Panc1 (cell line): ENCODE measurements at regions not wholly inside any gene's neighbourhood (a gene's known extent, or its start where the extent isn't known, plus 50 kb on each side); places are given as distances from the start of the nearest gene placed in this dataset.

Experiments
- ATAC-seq: fragments of 200-7000 bp; cut with Tn5 transposase; 2 replicates; pipeline ENCODE4 v1.9.1; 2020; ENCODE audit warnings: mild to moderate bottlenecking, moderate library complexity
- BruUV-seq: library from RNA; stranded (reverse); fragments of 400-500 nt; replicated peaks from 2 replicates; lab custom pipeline; 2021; lab: Mats Ljungman, UMichigan
- CTCF ChIA-PET: fragments of 300-600 bp; sonication (Branson Sonifier 250); formaldehyde crosslinking; loops from one replicate; lab custom pipeline; 2022; ENCODE audit warnings: antibody characterized with exemption; lab: Charles Lee
- POLR2A ChIA-PET: fragments of 300-600 bp; sonication (Branson Sonifier 250); formaldehyde crosslinking; loops from one replicate; lab custom pipeline; 2022; ENCODE audit warnings: antibody characterized with exemption; lab: Charles Lee
- DNase-seq: peaks from one replicate; pipeline ENCODE4 v3.0.0-alpha.2; 2010; ENCODE audit warnings: low read depth, low spot score
- H3K27ac ChIP-seq: 2 replicates; pipeline ENCODE4 v1.5.1; 2011; ENCODE audit warnings: mild to moderate bottlenecking, low read length, inconsistent platforms
- H3K27me3 ChIP-seq: fragments of 200-500 bp; sonication (Bioruptor generic); 2 replicates; pipeline ENCODE4 v1.6.0; 2014; ENCODE audit warnings: low read length, inconsistent platforms; ENCODE audit not compliant: control insufficient read depth, insufficient read depth
- H3K36me3 ChIP-seq: fragments of 200-500 bp; sonication (Bioruptor generic); 2 replicates; pipeline ENCODE4 v1.5.1; 2014; ENCODE audit warnings: inconsistent platforms, mild to moderate bottlenecking, low read length, moderate library complexity; ENCODE audit not compliant: control insufficient read depth, insufficient read depth
- H3K4me1 ChIP-seq: 2 replicates; pipeline ENCODE4 v1.5.1; 2011; ENCODE audit warnings: inconsistent platforms, mild to moderate bottlenecking, low read length, moderate library complexity; ENCODE audit not compliant: control insufficient read depth, insufficient read depth
- H3K4me3 ChIP-seq, 2 experiments: 2 replicates each; pipeline ENCODE4 v1.5.1; 2011 to 2012; ENCODE audit warnings: low read depth in 2 of 2, low read length in 2 of 2, mild to moderate bottlenecking in 2 of 2, inconsistent platforms in 1 of 2, moderate library complexity in 1 of 2
- H3K9me3 ChIP-seq: fragments of 200-500 bp; sonication (Bioruptor generic); 2 replicates; pipeline ENCODE4 v1.5.1; 2014; ENCODE audit warnings: low read depth, mild to moderate bottlenecking, inconsistent platforms, low read length, moderate library complexity; ENCODE audit not compliant: control insufficient read depth, insufficient read depth
- POLR2AphosphoS5 ChIP-seq: IDR thresholded peaks from 2 replicates; pipeline ENCODE4 v1.6.1; 2012; ENCODE audit warnings: mild to moderate bottlenecking, low read depth, low read length, moderate library complexity
- REST ChIP-seq, 2 experiments: IDR thresholded peaks; 2 replicates each; pipeline ENCODE4 v1.6.1; 2011 to 2012; ENCODE audit warnings: low read depth in 2 of 2, control low read depth in 1 of 2, low read length in 1 of 2, mild to moderate bottlenecking in 1 of 2, moderate library complexity in 1 of 2; ENCODE audit not compliant: insufficient read depth in 1 of 2
- SIN3A ChIP-seq: IDR thresholded peaks from 2 replicates; pipeline ENCODE4 v1.6.1; 2012; ENCODE audit warnings: low read depth, mild to moderate bottlenecking, low read length, moderate library complexity, borderline replicate concordance; ENCODE audit not compliant: insufficient read depth
- TCF7L2 ChIP-seq: IDR thresholded peaks from 2 replicates; pipeline ENCODE4 v1.6.1; 2011; ENCODE audit warnings: mild to moderate bottlenecking, low read depth, low read length, inconsistent platforms
- in situ Hi-C: cut with HindIII; loops from 2 replicates; pipeline ENCODE4 v1.10.0; 2016; ENCODE audit warnings: low sequenced_read_pairs, low pct_unique_long_range_greater_than_20kb
- intact Hi-C: fragments of 100-400 bp; cut with micrococcal nuclease; formaldehyde crosslinking; loops from one replicate; pipeline ENCODE4 v1.10.0; 2022; ENCODE audit not compliant: unreplicated experiment
- TF ChIP-seq, protein P1 (sequence below): fragments of 450-650 bp; IDR thresholded peaks from 2 replicates; pipeline ENCODE4 v1.5.1; 2017; ENCODE audit warnings: mild to moderate bottlenecking

DNA sequence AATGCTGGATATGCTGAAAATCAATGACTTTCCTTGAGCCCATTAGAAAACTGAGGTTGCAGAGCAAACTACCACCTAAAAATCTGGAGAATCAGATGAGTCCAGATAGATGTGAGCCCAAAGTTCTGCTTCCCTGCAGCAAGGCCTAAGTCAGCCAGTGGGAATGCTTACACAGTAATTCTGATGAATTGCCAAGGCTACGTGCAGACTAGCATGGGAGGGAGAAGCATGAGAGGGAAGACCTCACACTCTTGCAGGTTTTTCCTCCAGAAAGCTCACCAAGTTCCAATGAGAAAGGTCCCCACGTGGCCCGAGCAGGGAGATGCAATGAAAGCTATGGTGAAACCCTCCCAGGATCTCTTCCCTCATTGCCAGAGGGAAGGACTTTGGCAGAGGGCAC, 104.8 kb upstream of the SIRPA start:
- H3K4me1 ChIP-seq, result no peaks in the 10 kb centered on the region
- ATAC-seq (no peak), DNase-seq (no peak)
- H3K27me3 ChIP-seq, result peaks cover 26% of the 10 kb centered on the region
- TF ChIP-seq TCF7L2 (no peak), POLR2AphosphoS5 (no peak), REST (IDR thresholded peaks at IDR 0.05; ENCODE audit: insufficient read depth in 1 of 2, low read depth in 2 of 2, low read length in 1 of 2) (no peak), SIN3A (no peak)
- TF ChIP-seq, protein P1, sequence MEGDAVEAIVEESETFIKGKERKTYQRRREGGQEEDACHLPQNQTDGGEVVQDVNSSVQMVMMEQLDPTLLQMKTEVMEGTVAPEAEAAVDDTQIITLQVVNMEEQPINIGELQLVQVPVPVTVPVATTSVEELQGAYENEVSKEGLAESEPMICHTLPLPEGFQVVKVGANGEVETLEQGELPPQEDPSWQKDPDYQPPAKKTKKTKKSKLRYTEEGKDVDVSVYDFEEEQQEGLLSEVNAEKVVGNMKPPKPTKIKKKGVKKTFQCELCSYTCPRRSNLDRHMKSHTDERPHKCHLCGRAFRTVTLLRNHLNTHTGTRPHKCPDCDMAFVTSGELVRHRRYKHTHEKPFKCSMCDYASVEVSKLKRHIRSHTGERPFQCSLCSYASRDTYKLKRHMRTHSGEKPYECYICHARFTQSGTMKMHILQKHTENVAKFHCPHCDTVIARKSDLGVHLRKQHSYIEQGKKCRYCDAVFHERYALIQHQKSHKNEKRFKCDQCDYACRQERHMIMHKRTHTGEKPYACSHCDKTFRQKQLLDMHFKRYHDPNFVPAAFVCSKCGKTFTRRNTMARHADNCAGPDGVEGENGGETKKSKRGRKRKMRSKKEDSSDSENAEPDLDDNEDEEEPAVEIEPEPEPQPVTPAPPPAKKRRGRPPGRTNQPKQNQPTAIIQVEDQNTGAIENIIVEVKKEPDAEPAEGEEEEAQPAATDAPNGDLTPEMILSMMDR, result no peak
- in situ Hi-C loops, result no loop called here
- no peak overlapping the region for H3K4me3 ChIP-seq
- no peaks in the 10 kb centered on the region for H3K9me3 ChIP-seq
- no peak overlapping the region for H3K27ac ChIP-seq
- no peaks in the 10 kb centered on the region for H3K36me3 ChIP-seq
- ChIA-PET POLR2A (no interaction called here), CTCF (no interaction called here)
- no TSS peak for BruUV-seq
- intact Hi-C loops, result no loop called here

DNA sequence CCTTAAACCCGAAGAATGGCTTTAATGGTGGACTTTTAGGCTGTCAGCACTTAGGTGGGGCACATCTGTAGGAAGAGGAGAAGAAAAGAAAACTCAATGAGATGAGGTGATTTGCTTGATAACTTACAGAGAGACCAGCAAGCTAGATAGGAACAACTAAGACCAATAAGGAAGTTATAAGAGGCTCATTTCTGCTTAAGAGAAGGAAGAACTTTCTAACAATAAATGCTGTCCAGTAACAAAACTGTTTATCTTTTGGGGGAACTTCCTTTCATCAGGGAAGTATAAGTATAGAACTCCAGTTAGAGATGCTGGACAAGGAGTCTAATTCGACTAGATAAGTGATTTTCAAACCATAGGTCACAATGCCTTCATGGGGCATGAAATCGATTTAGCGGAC, 107.2 kb upstream of the SIRPA start:
- no peak overlapping the region for H3K4me3 ChIP-seq
- CTCF ChIA-PET, result no interaction called here
- no peaks in the 10 kb centered on the region for H3K9me3 ChIP-seq
- TF ChIP-seq REST (IDR thresholded peaks at IDR 0.05; ENCODE audit: insufficient read depth in 1 of 2, low read depth in 2 of 2, low read length in 1 of 2) (no peak), SIN3A (no peak), POLR2AphosphoS5 (no peak), TCF7L2 (no peak)
- TF ChIP-seq, protein P1, result no peak
- intact Hi-C loops, result no loop called here
- H3K36me3 ChIP-seq, result no peaks in the 10 kb centered on the region
- no peak overlapping the region for H3K27ac ChIP-seq
- peaks cover 15% of the 10 kb centered on the region for H3K27me3 ChIP-seq
- in situ Hi-C loops, result no loop called here
- ATAC-seq (no peak), DNase-seq (no peak)
- POLR2A ChIA-PET, result no interaction called here
- H3K4me1 ChIP-seq, result no peaks in the 10 kb centered on the region
- no TSS peak for BruUV-seq
